ENCODE measurements at regions not wholly inside any gene's neighbourhood (a gene's known extent, or its start where the extent isn't known, plus 50 kb on each side); places are given as distances from the start of the nearest gene placed in this dataset.

- Histone ChIP-seq H3K36me3 (replicated peaks in 1 of 2) (no peaks in the 10 kb centered on the region), H3K27ac (no peak overlapping the region), H3K4me3 (no peak overlapping the region), H3K4me1 (replicated peaks in 1 of 2) (no peaks in the 10 kb centered on the region), H3K9me3 (replicated peaks in 1 of 3) (no peaks in the 10 kb centered on the region), H3K27me3 (no peaks in the 10 kb centered on the region)
- TF ChIP-seq POLR2A (IDR thresholded peaks at IDR 0.05) (no peak), CTCF (IDR thresholded peaks at IDR 0.05) (no peak)
- intact Hi-C loops (cut with DNase I): no loop called here
- DNase-seq: no peak
- 83 to 89% (median 86%) methylated on average over 3 of the region's 3 CpGs for WGBS, 4 donors
These were observed 445.9 kb upstream of the ANO3 start for GRCh38 chr11:25886036-25886435.

- no peaks in the 10 kb centered on the region for H3K36me3 ChIP-seq (replicated peaks in 1 of 2)
- no peak for TF ChIP-seq POLR2A (IDR thresholded peaks at IDR 0.05)
- no peak for TF ChIP-seq CTCF (IDR thresholded peaks at IDR 0.05)
- intact Hi-C loops (cut with DNase I): no loop called here
- no peak for DNase-seq
- no peaks in the 10 kb centered on the region for H3K27me3 ChIP-seq
- H3K27ac ChIP-seq: no peak overlapping the region
- no peaks in the 10 kb centered on the region for H3K4me1 ChIP-seq (replicated peaks in 1 of 2)
- H3K9me3 ChIP-seq (replicated peaks in 1 of 3): no peaks in the 10 kb centered on the region
- 59 to 72% (median 63%) methylated on average over 3 of the region's 3 CpGs for WGBS, 4 donors
- no peak overlapping the region for H3K4me3 ChIP-seq
These were observed 441.2 kb upstream of the ANO3 start for GRCh38 chr11:25890626-25891260.

GRCh38 chr11:25891960-25892359 lies 440.0 kb upstream of the ANO3 start:
- Histone ChIP-seq H3K36me3 (replicated peaks in 1 of 2) (no peaks in the 10 kb centered on the region), H3K4me3 (no peak overlapping the region), H3K27ac (no peak overlapping the region), H3K27me3 (no peaks in the 10 kb centered on the region), H3K4me1 (replicated peaks in 1 of 2) (no peaks in the 10 kb centered on the region), H3K9me3 (replicated peaks in 1 of 3) (no peaks in the 10 kb centered on the region)
- intact Hi-C loops (cut with DNase I): no loop called here
- TF ChIP-seq CTCF (IDR thresholded peaks at IDR 0.05) (no peak), POLR2A (IDR thresholded peaks at IDR 0.05) (no peak)
- DNase-seq: no peak
- 79 to 92% (median 89%) methylated on average over 1 of the region's 1 CpG for WGBS, 4 donors

GRCh38 chr11:25899617-25900160 lies 432.2 kb upstream of the ANO3 start:
- no peaks in the 10 kb centered on the region for H3K4me1 ChIP-seq (replicated peaks in 1 of 2)

More at GRCh38 chr11:25899617-25900160, 432.2 kb upstream of the ANO3 start:
- Histone ChIP-seq H3K9me3 (replicated peaks in 1 of 3) (no peaks in the 10 kb centered on the region), H3K4me3 (no peak overlapping the region), H3K27ac (no peak overlapping the region), H3K36me3 (replicated peaks in 1 of 2) (no peaks in the 10 kb centered on the region), H3K27me3 (no peaks in the 10 kb centered on the region)
- DNase-seq: no peak
- intact Hi-C loops (cut with DNase I): no loop called here
- 71 to 78% (median 75%) methylated on average over 2 to 3 of the region's 3 CpGs for WGBS, 4 donors
- no peak for TF ChIP-seq POLR2A (IDR thresholded peaks at IDR 0.05)
- TF ChIP-seq CTCF (IDR thresholded peaks at IDR 0.05): no peak

All from adrenal gland (tissue), 9 donors.